Stimulated activated CD4-positive, alpha-beta T cell treated with anti-CD3 and anti-CD28 coated beads, Interleukin-1b, Interleukin-23, amount 100 ng/mL, for 48 hours (primary cell): ENCODE measurements at regions not wholly inside any gene's neighbourhood (a gene's known extent, or its start where the extent isn't known, plus 50 kb on each side); places are given as distances from the start of the nearest gene placed in this dataset.

Experiments
- DNase-seq: peaks from one replicate; pipeline ENCODE4 v3.0.0-alpha.2; 2020

GRCh38 chr5:74205767-74206578 is 434.6 kb downstream of the ENC1 start:
- DNase-seq, result no peak

GRCh38 chr5:74201334-74202081 is 439.0 kb downstream of the ENC1 start:
- no peak for DNase-seq

DNA sequence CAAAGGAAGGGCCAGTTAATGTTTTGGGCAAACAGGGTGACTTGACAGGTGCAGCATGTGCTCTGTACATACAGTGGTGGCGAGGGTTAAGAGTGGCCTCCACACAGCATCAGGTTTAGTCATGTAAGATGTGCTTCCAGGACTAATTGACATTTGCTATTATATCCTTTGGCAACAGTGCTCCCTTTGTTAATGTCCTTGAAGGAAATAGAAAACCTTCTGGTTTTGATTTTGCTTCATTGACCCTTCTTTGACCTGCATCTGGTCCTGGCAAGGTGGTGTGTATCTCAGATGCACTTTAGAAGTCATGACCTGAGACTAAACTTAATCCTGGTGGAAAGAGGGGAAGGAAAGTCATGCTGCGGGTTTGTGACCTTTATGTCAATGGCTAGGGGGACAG is 440.0 kb downstream of the ENC1 start:
- no peak for DNase-seq

- DNase-seq, result no peak
Observed at GRCh38 chr5:74199436-74200210, 440.9 kb downstream of the ENC1 start.

DNA sequence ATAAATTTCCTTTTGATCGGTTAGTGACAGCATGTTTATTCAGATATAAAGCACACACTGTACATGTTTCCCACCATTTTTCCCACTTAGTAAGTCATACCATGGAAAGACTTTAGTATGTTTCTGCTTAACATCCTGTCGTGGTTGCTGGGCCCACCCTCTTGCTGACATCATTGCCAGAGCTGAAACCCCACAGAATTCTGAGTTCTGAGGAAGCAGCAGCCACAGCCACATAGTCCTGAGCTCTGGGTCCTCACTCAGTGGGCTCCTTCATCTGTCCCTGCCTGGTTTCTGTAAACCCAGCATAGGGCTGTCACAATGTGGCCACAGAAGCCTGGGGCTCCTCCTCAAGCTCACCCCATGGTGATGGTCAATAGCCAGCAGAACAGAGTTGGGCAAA is 441.5 kb downstream of the ENC1 start:
- peak; percentile 6 for DNase-seq

DNA sequence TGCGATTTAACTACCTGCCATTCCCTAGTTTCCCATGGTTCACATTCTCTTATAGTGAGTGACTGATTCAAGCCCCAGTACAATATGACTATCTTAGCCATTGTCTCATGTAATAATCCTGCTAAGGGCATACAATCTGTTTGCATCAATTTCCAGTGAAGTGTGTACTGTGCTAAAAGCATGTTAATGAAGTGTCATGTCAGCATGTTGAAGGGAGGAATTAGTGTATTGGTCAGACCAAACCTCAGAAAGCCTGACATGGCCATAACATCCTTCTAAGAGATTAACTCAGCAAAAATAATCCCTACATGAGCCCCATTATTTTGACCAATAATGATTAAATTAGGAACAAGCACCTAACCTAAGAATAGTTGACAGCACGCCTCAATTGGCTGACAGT is 442.4 kb downstream of the ENC1 start:
- DNase-seq, result no peak

DNA sequence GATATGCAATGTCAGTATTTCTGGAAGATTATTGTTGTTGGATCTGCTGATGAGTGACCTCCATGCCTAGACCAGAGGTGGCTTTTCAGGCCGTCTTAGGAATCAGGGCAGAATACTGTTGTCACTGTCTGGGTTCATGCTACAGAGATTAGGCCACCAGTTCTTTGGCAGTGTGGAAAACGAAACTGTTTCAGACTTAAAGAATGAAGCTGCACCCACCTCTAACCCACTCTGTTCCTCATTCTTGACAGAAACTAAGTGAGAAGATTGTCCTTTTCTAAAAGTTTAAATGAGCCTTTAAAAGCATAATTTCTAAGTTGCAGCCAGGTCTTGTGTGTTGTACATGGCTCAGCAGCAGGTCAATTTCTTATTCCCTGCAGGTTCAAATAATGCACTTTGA is 444.3 kb downstream of the ENC1 start:
- DNase-seq, result no peak

DNA sequence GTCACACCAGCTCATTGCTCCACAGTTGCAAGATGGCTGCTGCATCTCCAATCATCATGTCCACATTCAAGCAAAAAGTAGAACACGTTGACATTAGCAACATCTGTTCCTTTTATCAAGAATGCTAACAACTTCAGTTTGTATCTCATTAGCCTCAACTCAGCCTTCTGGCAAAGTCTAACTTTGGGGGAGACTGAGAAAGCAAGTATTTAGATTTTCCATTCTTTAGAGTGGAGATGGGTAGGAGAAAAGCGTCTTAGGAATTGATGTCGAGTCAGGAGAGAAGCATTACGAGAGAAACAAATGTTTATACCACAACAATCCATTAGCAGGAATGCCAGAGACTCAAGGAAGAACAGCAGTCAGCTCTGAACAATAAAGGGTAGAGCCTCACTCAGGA is 446.3 kb downstream of the ENC1 start:
- DNase-seq, result no peak

DNA sequence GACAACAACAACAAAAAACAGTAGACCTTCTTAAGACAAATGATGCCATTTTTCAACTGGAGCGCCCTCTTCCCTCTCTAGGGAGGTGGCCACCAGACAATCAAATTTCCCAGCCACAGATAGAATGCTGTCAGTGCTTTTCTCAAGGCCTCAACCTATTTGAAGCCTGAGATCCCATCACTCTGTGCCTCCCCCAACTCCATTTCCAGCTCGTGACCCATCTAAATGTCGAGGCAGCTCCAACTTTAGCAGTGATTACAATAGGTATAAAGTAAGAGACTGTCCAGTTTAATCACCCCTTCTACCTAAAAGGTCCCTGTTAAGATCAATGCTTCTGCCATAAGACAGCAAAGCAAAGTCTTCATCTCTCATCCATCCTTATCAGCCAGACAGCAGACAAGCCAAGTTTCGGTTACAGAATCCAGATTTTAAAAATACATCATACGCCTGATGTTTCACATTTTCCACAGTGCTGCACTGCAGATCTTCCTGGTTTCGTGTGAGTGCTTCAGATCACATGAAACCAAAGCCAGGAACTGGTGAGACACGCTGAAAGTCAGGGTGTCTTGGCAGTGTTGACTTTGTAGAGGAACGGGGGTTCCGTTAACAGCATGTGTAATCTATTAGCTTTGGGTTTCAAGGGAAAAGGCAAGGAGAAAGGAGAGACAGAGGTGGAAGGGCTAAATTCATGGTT is 447.8 kb downstream of the ENC1 start:
- DNase-seq, result no peak

GRCh38 chr5:74188351-74189105 is 452.0 kb downstream of the ENC1 start:
- no peak for DNase-seq

DNA sequence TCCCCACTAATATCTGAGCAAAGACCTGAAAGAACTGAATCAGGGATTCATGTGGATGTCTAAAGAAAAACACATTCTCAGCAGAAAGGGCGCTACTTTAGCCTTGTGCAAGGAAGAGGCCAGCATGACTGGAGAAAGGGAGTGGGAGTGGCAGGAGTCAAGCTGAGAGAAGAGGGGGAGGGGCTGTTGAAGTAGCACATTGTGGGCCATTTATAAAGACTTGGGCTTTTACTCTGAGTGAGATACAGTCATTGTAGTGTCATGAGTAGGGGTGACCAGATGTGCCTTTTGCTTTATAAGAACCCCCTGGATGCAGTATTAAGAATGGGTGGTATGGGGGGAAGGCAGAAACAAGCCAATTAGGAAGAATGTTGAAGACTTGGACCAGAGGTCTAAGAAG is 452.8 kb downstream of the ENC1 start:
- no peak for DNase-seq

DNA sequence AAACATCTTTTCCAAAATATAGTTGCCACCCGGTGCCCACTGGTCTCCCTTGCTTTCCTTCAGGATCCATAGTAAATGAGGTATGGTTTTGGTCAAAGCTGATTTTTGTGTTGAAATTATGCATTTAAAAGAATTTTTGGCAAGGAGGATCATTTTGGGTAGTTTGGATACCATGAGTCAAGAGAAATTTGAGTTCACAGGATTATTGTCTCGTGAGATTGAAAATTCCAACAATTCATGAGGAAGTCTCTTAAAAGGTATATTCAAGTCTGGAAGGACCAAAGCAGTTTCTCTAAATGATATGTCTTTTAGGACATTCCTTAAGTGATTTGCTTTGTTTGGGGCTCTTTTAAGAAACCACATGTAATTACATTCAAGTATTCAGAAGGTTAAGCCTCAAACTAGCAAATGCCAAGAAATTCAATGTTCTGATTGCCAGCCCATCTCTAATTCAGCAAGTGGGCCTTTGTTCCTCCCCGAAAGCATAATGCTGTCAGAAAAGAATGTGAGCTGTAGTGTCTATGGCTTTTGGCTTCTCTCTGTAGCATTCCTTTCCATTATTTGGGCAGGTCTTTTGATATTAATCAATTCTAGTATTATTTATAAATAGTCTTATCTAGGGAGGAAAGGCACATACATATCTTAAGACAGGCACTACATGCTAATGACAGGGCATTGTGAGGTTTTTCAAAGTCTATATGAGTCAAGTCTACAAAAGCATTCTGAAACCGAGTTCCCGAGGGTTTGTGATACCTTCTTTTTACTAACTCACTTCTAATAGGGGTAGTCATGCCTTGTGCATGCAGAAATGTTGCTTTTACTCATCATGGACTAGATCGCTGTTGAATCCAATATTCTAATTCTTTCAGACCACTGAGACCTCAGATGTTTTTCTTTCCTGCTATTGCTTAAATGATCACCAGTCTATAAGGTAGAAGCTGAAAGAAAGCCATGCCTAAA is 453.9 kb downstream of the ENC1 start:
- DNase-seq, result no peak

GRCh38 chr5:74185599-74185998 is 454.9 kb downstream of the ENC1 start:
- no peak for DNase-seq

DNA sequence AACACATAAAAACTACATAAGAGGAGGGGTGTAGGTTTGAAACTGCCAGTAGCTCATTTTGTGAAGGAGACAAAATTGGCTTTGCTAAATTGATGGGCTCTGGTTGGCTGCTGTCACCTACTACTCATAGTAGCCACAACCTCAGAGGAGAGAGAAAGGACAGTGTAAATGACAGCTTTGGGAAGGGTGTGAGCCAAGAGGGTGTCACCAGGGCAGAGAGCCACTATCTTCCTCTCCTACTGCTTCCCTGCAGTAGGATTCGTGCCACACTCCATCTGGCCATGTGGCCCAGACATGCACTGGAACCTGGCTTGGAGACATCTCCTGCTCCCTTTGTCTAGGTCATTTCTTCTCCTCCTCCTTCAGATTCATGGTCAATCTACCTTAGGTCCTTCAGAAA is 455.9 kb downstream of the ENC1 start:
- no peak for DNase-seq

- DNase-seq, result no peak
Observed at GRCh38 chr5:74183041-74183440, 457.5 kb downstream of the ENC1 start.

- peak; percentile 27 for DNase-seq
Observed at GRCh38 chr5:74182603-74183002, 457.9 kb downstream of the ENC1 start.

DNA sequence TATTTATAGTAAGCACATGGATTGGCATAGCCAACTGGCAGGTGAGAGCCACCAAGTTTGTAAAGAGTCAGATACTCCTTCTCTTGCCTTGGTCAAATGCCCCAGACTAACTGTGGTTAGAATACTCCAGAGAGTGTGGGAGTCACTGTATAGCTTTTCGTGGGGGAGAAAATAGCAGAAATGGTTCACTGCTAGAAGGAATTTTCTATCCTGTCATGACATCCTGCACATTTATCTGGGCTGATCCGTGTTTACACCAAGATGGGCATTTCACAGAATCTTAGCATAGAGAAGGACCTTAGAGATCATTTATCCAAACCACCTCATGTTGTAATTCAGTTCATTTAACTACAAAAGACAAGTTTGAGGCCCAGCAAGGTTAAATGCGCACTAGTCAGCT is 460.8 kb downstream of the ENC1 start:
- no peak for DNase-seq

GRCh38 chr5:74179179-74179578 is 461.3 kb downstream of the ENC1 start:
- DNase-seq, result no peak

- no peak for DNase-seq
Observed at GRCh38 chr5:74177961-74178360, 462.6 kb downstream of the ENC1 start.

DNA sequence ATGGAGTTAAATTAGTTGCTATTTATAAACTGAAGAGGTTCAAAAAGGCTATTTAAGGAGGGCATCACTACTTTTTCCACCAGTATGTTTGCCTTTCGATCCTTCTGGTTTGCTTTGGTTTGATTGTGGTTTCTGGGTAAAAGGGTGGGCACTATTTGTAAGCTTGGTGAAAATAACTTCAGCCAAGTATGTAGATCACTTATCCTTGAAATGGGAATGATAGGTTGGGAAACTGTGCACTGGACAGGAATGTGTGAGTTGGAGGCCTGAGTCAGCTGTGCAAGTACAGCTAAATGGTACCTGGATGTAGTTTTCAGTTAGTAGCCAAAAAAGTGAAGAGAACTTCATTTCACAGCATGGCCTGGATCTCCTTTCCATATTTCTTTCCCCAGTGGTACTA is 466.2 kb downstream of the ENC1 start:
- DNase-seq, result no peak

GRCh38 chr5:74173665-74174064 is 466.9 kb downstream of the ENC1 start:
- no peak for DNase-seq
